CD4-positive, alpha-beta T cell (primary cell): ENCODE measurements at regions not wholly inside any gene's neighbourhood (a gene's known extent, or its start where the extent isn't known, plus 50 kb on each side); places are given as distances from the start of the nearest gene placed in this dataset.

Experiments
- ATAC-seq: fragments of 200-7000 bp; cut with Tn5 transposase; one replicate; pipeline ENCODE4 v1.10.0; 2022; ENCODE audit warnings: mild to moderate bottlenecking; ENCODE audit not compliant: poor library complexity
- CTCF ChIA-PET: fragments of 350-600 bp; sonication (Branson Sonifier 250); formaldehyde crosslinking; loops from one replicate; lab custom pipeline; 2021; ENCODE audit warnings: antibody characterized with exemption, inconsistent platforms; lab: Charles Lee
- POLR2A ChIA-PET: fragments of 350-600 bp; sonication (Branson Sonifier 250); formaldehyde crosslinking; loops from one replicate; lab custom pipeline; 2021; ENCODE audit warnings: antibody characterized with exemption, inconsistent platforms; lab: Charles Lee
- DNase-seq, 14 experiments: peaks; one replicate each; pipeline ENCODE4 v3.0.0-alpha.2; 2013 to 2020; ENCODE audit warnings: mixed read lengths in 2 of 14
- H3K27ac ChIP-seq, 2 donors: one replicate each; pipeline versions ENCODE4 v1.5.1 to v1.7.0; 2013; ENCODE audit warnings: low read length in 2 of 2, low read depth in 1 of 2, mild to moderate bottlenecking in 1 of 2
- H3K27me3 ChIP-seq, 2 experiments: 1 replicate in 1 of 2; 2 replicates in 1 of 2; pipeline versions ENCODE4 v1.6.1 to v1.7.0; 2013; ENCODE audit warnings: low read length in 2 of 2, control low read depth in 1 of 2, mild to moderate bottlenecking in 1 of 2, moderate library complexity in 1 of 2; ENCODE audit not compliant: insufficient read depth in 2 of 2, control insufficient read depth in 1 of 2
- H3K36me3 ChIP-seq: one replicate; pipeline ENCODE4 v1.6.1; 2013; ENCODE audit warnings: low read length, control low read depth; ENCODE audit not compliant: insufficient read depth
- H3K4me1 ChIP-seq: one replicate; pipeline ENCODE4 v1.6.1; 2013; ENCODE audit warnings: low read length, control low read depth; ENCODE audit not compliant: insufficient read depth
- H3K4me3 ChIP-seq: one replicate; pipeline ENCODE4 v1.5.1; 2013; ENCODE audit warnings: mild to moderate bottlenecking, low read length, moderate library complexity
- H3K9me3 ChIP-seq, 2 experiments: 1 replicate in 1 of 2; 2 replicates in 1 of 2; pipeline versions ENCODE4 v1.6.1 to v1.7.0; 2013; ENCODE audit warnings: low read length in 2 of 2, mild to moderate bottlenecking in 2 of 2, control low read depth in 1 of 2, moderate library complexity in 1 of 2; ENCODE audit not compliant: control insufficient read depth in 1 of 2, insufficient read depth in 1 of 2
- H3K27ac Mint-ChIP-seq: one replicate; pipeline ENCODE4 v1.8.0; 2020; ENCODE audit warnings: mixed read lengths
- H3K27me3 Mint-ChIP-seq: one replicate; pipeline ENCODE4 v1.8.0; 2021; ENCODE audit warnings: mixed read lengths
- H3K36me3 Mint-ChIP-seq: one replicate; pipeline ENCODE4 v1.8.0; 2021; ENCODE audit warnings: low read depth, mixed read lengths
- H3K4me1 Mint-ChIP-seq: one replicate; pipeline ENCODE4 v1.8.0; 2021; ENCODE audit warnings: low read depth, mixed read lengths
- H3K4me3 Mint-ChIP-seq: one replicate; pipeline ENCODE4 v1.8.0; 2020; ENCODE audit warnings: mild to moderate bottlenecking, mixed read lengths
- H3K9me3 Mint-ChIP-seq: one replicate; pipeline ENCODE4 v1.8.0; 2020; ENCODE audit warnings: mixed read lengths
- CTCF ChIP-seq: fragments of 200-600 bp; IDR thresholded peaks from one replicate; pipeline ENCODE4 v1.8.0; 2022; ENCODE audit warnings: antibody characterized with exemption, mild to moderate bottlenecking
- intact Hi-C, 2 experiments: fragments of 100-400 bp; cut with DNase I in 1 of 2; cut with micrococcal nuclease in 1 of 2; formaldehyde crosslinking; loops; one replicate each; pipeline versions ENCODE4 v1.15.1 to v1.9.0; 2023 to 2025; cut with DNase I, micrococcal nuclease

GRCh38 chr12:46490635-46491034, 118.1 kb upstream of the SLC38A2 start:
- CTCF ChIA-PET = no interaction called here
- Mint-ChIP-seq H3K27ac (no peak overlapping the region), H3K4me3 (no peak overlapping the region), H3K9me3 (no peaks in the 10 kb centered on the region), H3K36me3 (no peaks in the 10 kb centered on the region), H3K4me1 (no peaks in the 10 kb centered on the region), H3K27me3 (no peaks in the 10 kb centered on the region)
- no peaks in the 10 kb centered on the region for H3K36me3 ChIP-seq
- H3K9me3 ChIP-seq = no peaks in the 10 kb centered on the region
- no peak for ATAC-seq
- H3K4me1 ChIP-seq = no peaks in the 10 kb centered on the region
- no peak for TF ChIP-seq CTCF
- H3K27ac ChIP-seq = no peak overlapping the region
- no peak for DNase-seq
- POLR2A ChIA-PET = no interaction called here
- intact Hi-C loops = no loop called here
- no peak overlapping the region for H3K4me3 ChIP-seq
- no peaks in the 10 kb centered on the region for H3K27me3 ChIP-seq

- Histone ChIP-seq H3K36me3 (no peaks in the 10 kb centered on the region), H3K4me3 (no peak overlapping the region), H3K4me1 (no peaks in the 10 kb centered on the region), H3K27ac (no peak overlapping the region), H3K27me3 (no peaks in the 10 kb centered on the region), H3K9me3 (no peaks in the 10 kb centered on the region)
- Mint-ChIP-seq H3K9me3 (no peaks in the 10 kb centered on the region), H3K27me3 (no peaks in the 10 kb centered on the region), H3K4me1 (no peaks in the 10 kb centered on the region), H3K27ac (no peak overlapping the region), H3K4me3 (no peak overlapping the region), H3K36me3 (no peaks in the 10 kb centered on the region)
- ATAC-seq = no peak
- CTCF ChIA-PET = no interaction called here
- intact Hi-C loops = no loop called here
- POLR2A ChIA-PET = no interaction called here
- DNase-seq = no peak
- no peak for TF ChIP-seq CTCF
These were observed 117.4 kb upstream of the SLC38A2 start for GRCh38 chr12:46489951-46490388.

- Histone ChIP-seq H3K27me3 (no peaks in the 10 kb centered on the region), H3K27ac (no peak overlapping the region), H3K4me1 (no peaks in the 10 kb centered on the region), H3K4me3 (no peak overlapping the region), H3K36me3 (no peaks in the 10 kb centered on the region), H3K9me3 (no peaks in the 10 kb centered on the region)
- no peak for TF ChIP-seq CTCF
- ChIA-PET CTCF (no interaction called here), POLR2A (no interaction called here)
- Mint-ChIP-seq H3K9me3 (no peaks in the 10 kb centered on the region), H3K36me3 (no peaks in the 10 kb centered on the region), H3K27me3 (no peaks in the 10 kb centered on the region), H3K27ac (no peak overlapping the region), H3K4me1 (no peaks in the 10 kb centered on the region), H3K4me3 (no peak overlapping the region)
- no peak for ATAC-seq
- DNase-seq = peak in 1 of 14 experiments; percentile 8
- intact Hi-C loops = no loop called here
These were observed 115.1 kb upstream of the SLC38A2 start for GRCh38 chr12:46487567-46488131.
